GM12878 (cell line): ENCODE measurements at regions not wholly inside any gene's neighbourhood (a gene's known extent, or its start where the extent isn't known, plus 50 kb on each side); places are given as distances from the start of the nearest gene placed in this dataset.

ENCODE experiments used
- MEF2A ChIP-seq: IDR thresholded peaks from 2 replicates; pipeline ENCODE4 v1.6.1; 2011; ENCODE audit warnings: low read depth, mild to moderate bottlenecking, low read length, moderate library complexity; ENCODE audit not compliant: insufficient read depth
- MYC ChIP-seq: IDR thresholded peaks from 2 replicates; pipeline ENCODE4 v1.6.1; 2011; ENCODE audit warnings: mild to moderate bottlenecking, low read length, moderate library complexity, inconsistent platforms; ENCODE audit not compliant: insufficient read depth, insufficient replicate concordance, insufficient read length, severe bottlenecking
- RCOR1 ChIP-seq: conservative IDR thresholded peaks from 2 replicates; pipeline ENCODE4 v1.6.1; 2012; ENCODE audit warnings: low read depth, low read length, improper control_type of control experiment
- RELA ChIP-seq: fragments of 450-650 bp; IDR thresholded peaks from 2 replicates; pipeline ENCODE4 v1.8.0; 2014; ENCODE audit warnings: borderline replicate concordance; ENCODE audit not compliant: partially characterized antibody
- TCF7 ChIP-seq: IDR thresholded peaks from 2 replicates; pipeline ENCODE4 v1.6.1; 2014; ENCODE audit warnings: antibody characterized with exemption, borderline replicate concordance
- ZBED1 ChIP-seq: IDR thresholded peaks from 2 replicates; pipeline ENCODE4 v1.6.1; 2016; ENCODE audit warnings: borderline replicate concordance
- TF ChIP-seq, protein P1 (sequence below): fragments of 450-650 bp; IDR thresholded peaks from 2 replicates; pipeline ENCODE4 v1.6.1; 2016; ENCODE audit warnings: mild to moderate bottlenecking, moderate library complexity, borderline replicate concordance
- TF ChIP-seq, protein P2 (sequence below): IDR thresholded peaks from 2 replicates; pipeline ENCODE4 v1.6.1; 2011; ENCODE audit warnings: borderline replicate concordance, low read depth, mild to moderate bottlenecking, moderate library complexity, mixed read lengths, low read length; ENCODE audit not compliant: insufficient read depth; ENCODE audit errors: extremely low read length
- TF ChIP-seq, protein P3 (sequence below): IDR thresholded peaks from 2 replicates; pipeline ENCODE4 v1.6.1; 2011; ENCODE audit warnings: mild to moderate bottlenecking, low read depth, low read length, moderate library complexity; ENCODE audit not compliant: insufficient replicate concordance
- TF ChIP-seq, protein P4 (sequence below): IDR thresholded peaks from 2 replicates; pipeline ENCODE4 v1.6.1; 2012; ENCODE audit warnings: low read depth, low read length, improper control_type of control experiment

DNA sequence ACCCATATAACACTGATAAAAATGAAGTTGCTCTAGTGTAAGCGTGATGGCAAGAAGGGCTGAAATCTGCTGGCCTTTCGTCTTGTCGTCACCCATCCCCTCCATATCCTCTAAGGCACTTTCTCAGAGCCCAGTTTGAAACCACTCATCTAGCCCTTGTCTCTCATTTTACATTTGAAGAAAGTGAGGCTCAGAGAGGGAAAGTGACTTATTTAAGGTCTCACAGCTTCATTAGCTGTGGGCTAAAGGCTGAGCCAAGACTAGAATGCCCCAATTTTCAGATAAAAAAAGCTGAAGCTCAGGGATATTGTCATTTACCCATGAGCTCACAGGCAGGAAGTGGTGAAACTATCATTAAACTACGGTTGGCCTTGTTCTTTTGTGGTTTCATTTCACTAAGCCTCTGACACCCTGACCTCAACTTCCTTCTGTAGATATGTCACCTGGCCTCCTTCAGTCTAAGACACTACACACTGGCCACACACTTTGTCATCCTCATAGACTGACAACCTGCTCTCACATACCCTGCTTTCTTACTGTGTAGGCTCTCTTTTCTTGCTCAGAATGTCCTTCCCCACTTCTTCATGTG is 176.7 kb upstream of the DMAC1 start (continued):
- TF ChIP-seq, protein P1, sequence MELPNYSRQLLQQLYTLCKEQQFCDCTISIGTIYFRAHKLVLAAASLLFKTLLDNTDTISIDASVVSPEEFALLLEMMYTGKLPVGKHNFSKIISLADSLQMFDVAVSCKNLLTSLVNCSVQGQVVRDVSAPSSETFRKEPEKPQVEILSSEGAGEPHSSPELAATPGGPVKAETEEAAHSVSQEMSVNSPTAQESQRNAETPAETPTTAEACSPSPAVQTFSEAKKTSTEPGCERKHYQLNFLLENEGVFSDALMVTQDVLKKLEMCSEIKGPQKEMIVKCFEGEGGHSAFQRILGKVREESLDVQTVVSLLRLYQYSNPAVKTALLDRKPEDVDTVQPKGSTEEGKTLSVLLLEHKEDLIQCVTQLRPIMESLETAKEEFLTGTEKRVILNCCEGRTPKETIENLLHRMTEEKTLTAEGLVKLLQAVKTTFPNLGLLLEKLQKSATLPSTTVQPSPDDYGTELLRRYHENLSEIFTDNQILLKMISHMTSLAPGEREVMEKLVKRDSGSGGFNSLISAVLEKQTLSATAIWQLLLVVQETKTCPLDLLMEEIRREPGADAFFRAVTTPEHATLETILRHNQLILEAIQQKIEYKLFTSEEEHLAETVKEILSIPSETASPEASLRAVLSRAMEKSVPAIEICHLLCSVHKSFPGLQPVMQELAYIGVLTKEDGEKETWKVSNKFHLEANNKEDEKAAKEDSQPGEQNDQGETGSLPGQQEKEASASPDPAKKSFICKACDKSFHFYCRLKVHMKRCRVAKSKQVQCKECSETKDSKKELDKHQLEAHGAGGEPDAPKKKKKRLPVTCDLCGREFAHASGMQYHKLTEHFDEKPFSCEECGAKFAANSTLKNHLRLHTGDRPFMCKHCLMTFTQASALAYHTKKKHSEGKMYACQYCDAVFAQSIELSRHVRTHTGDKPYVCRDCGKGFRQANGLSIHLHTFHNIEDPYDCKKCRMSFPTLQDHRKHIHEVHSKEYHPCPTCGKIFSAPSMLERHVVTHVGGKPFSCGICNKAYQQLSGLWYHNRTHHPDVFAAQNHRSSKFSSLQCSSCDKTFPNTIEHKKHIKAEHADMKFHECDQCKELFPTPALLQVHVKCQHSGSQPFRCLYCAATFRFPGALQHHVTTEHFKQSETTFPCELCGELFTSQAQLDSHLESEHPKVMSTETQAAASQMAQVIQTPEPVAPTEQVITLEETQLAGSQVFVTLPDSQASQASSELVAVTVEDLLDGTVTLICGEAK, result peak; percentile 51; the same call in 1 of the 2 replicates
- TF ChIP-seq MYC, result no peak
- TF ChIP-seq RELA, result no peak
- TF ChIP-seq, protein P2, sequence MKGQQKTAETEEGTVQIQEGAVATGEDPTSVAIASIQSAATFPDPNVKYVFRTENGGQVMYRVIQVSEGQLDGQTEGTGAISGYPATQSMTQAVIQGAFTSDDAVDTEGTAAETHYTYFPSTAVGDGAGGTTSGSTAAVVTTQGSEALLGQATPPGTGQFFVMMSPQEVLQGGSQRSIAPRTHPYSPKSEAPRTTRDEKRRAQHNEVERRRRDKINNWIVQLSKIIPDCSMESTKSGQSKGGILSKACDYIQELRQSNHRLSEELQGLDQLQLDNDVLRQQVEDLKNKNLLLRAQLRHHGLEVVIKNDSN, result no peak
- TF ChIP-seq ZBED1, result peak; percentile 85; the same call in 1 of the 2 replicates
- TF ChIP-seq MEF2A, result peak; percentile 68; the same call in 1 of the 2 replicates
- no peak for TF ChIP-seq RCOR1
- TF ChIP-seq, protein P3, sequence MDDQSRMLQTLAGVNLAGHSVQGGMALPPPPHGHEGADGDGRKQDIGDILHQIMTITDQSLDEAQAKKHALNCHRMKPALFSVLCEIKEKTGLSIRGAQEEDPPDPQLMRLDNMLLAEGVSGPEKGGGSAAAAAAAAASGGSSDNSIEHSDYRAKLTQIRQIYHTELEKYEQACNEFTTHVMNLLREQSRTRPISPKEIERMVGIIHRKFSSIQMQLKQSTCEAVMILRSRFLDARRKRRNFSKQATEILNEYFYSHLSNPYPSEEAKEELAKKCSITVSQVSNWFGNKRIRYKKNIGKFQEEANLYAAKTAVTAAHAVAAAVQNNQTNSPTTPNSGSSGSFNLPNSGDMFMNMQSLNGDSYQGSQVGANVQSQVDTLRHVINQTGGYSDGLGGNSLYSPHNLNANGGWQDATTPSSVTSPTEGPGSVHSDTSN, result peak; percentile 84
- TF ChIP-seq, protein P4, sequence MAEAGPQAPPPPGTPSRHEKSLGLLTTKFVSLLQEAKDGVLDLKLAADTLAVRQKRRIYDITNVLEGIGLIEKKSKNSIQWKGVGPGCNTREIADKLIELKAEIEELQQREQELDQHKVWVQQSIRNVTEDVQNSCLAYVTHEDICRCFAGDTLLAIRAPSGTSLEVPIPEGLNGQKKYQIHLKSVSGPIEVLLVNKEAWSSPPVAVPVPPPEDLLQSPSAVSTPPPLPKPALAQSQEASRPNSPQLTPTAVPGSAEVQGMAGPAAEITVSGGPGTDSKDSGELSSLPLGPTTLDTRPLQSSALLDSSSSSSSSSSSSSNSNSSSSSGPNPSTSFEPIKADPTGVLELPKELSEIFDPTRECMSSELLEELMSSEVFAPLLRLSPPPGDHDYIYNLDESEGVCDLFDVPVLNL, result no peak
- peak; percentile 30; the same call in 1 of the 2 replicates for TF ChIP-seq TCF7
